ENCODE measurements at regions not wholly inside any gene's neighbourhood (a gene's known extent, or its start where the extent isn't known, plus 50 kb on each side); places are given as distances from the start of the nearest gene placed in this dataset.

- no peak for TF ChIP-seq CTCF (IDR thresholded peaks at IDR 0.05)
- TF ChIP-seq POLR2A (IDR thresholded peaks at IDR 0.05), result no peak
- intact Hi-C loops (cut with DNase I; ENCODE audit: low total_unique reads), result no loop called here
- no peak overlapping the region for H3K27ac ChIP-seq
- no peaks in the 10 kb centered on the region for H3K27me3 ChIP-seq
- H3K4me3 ChIP-seq, result no peak overlapping the region
- WGBS, 2 donors, result 69 to 80% methylated on average over 1 of the region's 1 CpG
- no peaks in the 10 kb centered on the region for H3K36me3 ChIP-seq (ENCODE audit: low read depth, missing control alignments)
- DNase-seq, result no peak
- no peaks in the 10 kb centered on the region for H3K4me1 ChIP-seq
- H3K9me3 ChIP-seq, result no peaks in the 10 kb centered on the region
These were observed 295.2 kb downstream of the CXCL12 start for GRCh38 chr10:44089671-44090070.

- H3K4me1 ChIP-seq, result no peaks in the 10 kb centered on the region
- no peak for TF ChIP-seq CTCF (IDR thresholded peaks at IDR 0.05)
- TF ChIP-seq POLR2A (IDR thresholded peaks at IDR 0.05), result no peak
These were observed 297.5 kb downstream of the CXCL12 start for GRCh38 chr10:44087403-44087802.

GRCh38 chr10:44083719-44084400 lies 301.0 kb downstream of the CXCL12 start:
- no peak for DNase-seq
- Histone ChIP-seq H3K4me3 (no peak overlapping the region), H3K27ac (no peak overlapping the region), H3K27me3 (no peaks in the 10 kb centered on the region), H3K36me3 (ENCODE audit: low read depth, missing control alignments) (no peaks in the 10 kb centered on the region), H3K4me1 (no peaks in the 10 kb centered on the region), H3K9me3 (no peaks in the 10 kb centered on the region)
- TF ChIP-seq CTCF (IDR thresholded peaks at IDR 0.05) (no peak), POLR2A (IDR thresholded peaks at IDR 0.05) (no peak)
- intact Hi-C loops (cut with DNase I; ENCODE audit: low total_unique reads), result no loop called here
- 72 to 75% methylated on average over 3 of the region's 3 CpGs for WGBS, 2 donors

More at GRCh38 chr10:44087403-44087802, 297.5 kb downstream of the CXCL12 start:
- intact Hi-C loops (cut with DNase I; ENCODE audit: low total_unique reads), result no loop called here
- Histone ChIP-seq H3K4me3 (no peak overlapping the region), H3K27ac (no peak overlapping the region), H3K9me3 (no peaks in the 10 kb centered on the region), H3K27me3 (no peaks in the 10 kb centered on the region), H3K36me3 (ENCODE audit: low read depth, missing control alignments) (no peaks in the 10 kb centered on the region)
- no peak for DNase-seq

DNA sequence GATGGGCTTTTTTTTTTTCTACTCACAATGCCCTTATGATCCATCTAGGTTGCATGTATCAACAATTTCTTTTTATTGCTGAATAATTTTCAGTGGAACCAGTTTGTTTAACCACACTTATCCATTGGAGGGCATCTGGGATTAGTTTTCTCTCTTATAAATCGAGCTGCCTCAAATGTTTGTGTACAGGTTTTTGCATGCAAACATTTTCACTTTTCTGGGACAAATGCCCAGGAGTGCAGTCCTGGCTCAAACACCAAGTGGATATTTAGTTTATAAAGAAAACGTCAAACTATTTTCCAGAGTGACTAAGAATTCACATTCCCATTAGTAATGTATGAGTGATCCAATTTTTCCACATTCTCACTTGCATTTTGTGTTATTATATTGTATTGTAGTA lies 313.4 kb downstream of the CXCL12 start:
- no peak overlapping the region for H3K27ac ChIP-seq
- H3K36me3 ChIP-seq (ENCODE audit: low read depth, missing control alignments), result no peaks in the 10 kb centered on the region
- TF ChIP-seq CTCF (IDR thresholded peaks at IDR 0.05) (no peak), POLR2A (IDR thresholded peaks at IDR 0.05) (no peak)
- 41 to 49% methylated on average over 2 of the region's 2 CpGs for WGBS, 2 donors
- intact Hi-C loops (cut with DNase I; ENCODE audit: low total_unique reads), result no loop called here
- H3K4me3 ChIP-seq, result no peak overlapping the region
- DNase-seq, result no peak
- H3K9me3 ChIP-seq, result no peaks in the 10 kb centered on the region
- no peaks in the 10 kb centered on the region for H3K27me3 ChIP-seq
- no peaks in the 10 kb centered on the region for H3K4me1 ChIP-seq

- Histone ChIP-seq H3K4me1 (peaks cover 8% of the 10 kb centered on the region), H3K27me3 (no peaks in the 10 kb centered on the region), H3K9me3 (no peaks in the 10 kb centered on the region), H3K36me3 (ENCODE audit: low read depth, missing control alignments) (no peaks in the 10 kb centered on the region), H3K27ac (no peak overlapping the region), H3K4me3 (no peak overlapping the region)
- intact Hi-C loops (cut with DNase I; ENCODE audit: low total_unique reads), result no loop called here
- 84 to 92% methylated on average over 4 to 5 of the region's 5 CpGs for WGBS, 2 donors
- TF ChIP-seq CTCF (IDR thresholded peaks at IDR 0.05) (no peak), POLR2A (IDR thresholded peaks at IDR 0.05) (no peak)
- no peak for DNase-seq
These were observed 314.6 kb downstream of the CXCL12 start for GRCh38 chr10:44070282-44070681.
